GM21717 (cell line): ENCODE measurements at regions not wholly inside any gene's neighbourhood (a gene's known extent, or its start where the extent isn't known, plus 50 kb on each side); places are given as distances from the start of the nearest gene placed in this dataset.

Experiments
- ATAC-seq: cut with Tn5 transposase; IDR thresholded peaks from one replicate; pipeline ENCODE4 v1.9.1; 2021; ENCODE audit warnings: mild to moderate bottlenecking, moderate library complexity; ENCODE audit not compliant: unreplicated experiment

DNA sequence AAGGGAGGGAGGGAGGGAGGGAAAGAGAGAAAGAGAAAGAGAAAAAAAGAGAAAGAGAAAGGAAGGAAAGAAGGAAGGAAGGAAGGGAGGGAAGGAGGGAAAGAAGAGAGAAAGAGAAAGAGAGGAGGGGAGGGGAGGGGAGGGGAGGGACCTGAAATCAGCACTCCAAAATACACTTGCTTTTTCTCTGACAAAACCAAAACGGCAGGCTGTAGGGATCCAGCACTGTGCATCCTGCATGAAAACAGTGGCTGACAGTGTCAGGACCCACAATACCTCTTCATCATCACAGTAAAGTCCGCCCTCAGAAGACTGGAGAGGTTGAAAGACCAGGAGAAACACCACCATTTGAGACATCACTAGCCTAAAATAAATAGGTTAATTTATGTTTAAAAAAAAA is 156.0 kb upstream of the SOD1 start:
- no peak for ATAC-seq

DNA sequence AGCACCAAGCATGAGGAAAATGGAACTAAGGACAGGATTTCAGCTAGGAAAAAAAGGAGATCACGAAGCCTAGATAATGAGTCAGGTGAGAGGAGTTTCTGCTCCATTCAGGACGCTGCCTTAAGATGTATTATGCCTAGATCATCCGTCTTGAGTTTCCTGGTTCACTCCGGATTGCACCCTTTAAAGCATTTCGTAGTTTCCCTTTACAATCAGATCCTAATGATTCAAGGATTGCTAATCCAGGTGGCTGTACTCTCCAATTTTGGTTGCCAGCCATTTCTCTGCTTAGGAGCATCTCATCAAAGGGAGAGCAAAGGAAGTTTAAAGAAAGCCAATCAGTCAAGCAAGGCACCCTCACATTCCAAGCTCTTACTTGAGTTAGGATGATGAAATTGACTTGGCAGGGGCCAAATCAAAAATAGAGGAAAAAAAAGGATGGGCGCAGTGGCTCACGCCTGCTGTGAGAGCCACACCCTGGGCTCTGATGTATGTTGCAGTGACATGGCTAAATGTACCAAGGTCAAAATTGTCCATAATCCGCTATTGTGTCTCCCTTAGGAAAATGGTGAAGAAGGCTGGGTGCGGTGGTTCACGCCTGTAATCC is 156.9 kb upstream of the SOD1 start:
- no peak for ATAC-seq

DNA sequence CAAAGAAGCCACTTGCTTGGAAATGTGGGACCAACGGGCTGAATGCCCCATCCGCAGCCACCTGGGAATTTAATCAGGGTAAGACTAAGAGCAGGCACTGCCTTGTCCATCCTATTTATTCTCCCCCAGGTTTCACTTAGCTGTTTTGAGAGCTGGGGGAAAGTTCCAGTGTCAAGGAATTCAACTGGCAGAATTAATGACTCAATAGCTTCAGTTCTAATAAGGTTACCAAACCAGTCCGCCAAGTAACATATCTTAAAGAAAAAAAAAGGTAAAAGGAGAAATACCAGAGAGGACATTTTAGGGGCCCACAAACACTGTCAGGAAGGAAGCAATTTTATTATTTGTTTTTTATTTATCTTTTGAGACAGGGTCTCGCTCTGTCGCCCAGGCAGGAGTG is 157.6 kb upstream of the SOD1 start:
- ATAC-seq, result no peak

DNA sequence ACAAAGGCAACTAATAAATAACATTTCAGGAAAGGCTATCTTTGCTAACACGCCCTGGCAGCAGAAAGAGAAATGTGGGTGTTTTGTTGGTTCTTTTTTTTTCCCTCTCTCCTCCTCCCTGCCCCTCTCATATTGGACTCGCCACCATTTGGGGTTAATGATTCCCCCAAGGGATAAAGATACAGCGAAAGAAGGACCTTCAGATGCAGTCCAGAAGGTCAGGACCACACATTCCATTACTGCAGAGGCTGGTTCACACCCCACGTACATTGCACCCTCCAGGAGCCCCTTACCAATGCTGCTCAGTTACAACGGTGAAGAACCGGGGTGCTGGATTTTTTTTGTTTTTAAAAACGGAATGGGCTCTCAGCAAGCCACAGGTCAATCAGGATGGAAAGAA is 156.9 kb upstream of the TIAM1 start:
- ATAC-seq, result no peak

DNA sequence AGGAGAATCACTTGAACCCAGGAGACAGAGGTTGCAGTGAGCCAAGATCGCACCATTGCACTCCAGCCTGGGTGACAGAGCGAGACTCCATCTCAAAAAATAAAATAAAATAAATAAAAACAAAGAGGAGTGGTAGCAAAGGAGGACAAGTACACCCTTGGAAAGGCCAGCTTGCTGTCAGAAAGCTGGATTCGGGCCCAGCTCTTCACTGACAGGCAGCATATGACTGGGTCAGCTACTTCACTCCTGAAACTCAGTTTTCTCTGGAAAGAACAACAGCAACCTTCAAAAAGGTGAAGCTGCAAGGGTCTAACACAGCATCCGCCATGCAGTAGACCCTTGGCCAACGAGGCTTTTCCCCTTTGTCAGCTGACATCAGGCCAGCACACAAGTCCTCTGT is 156.0 kb upstream of the TIAM1 start:
- no peak for ATAC-seq

DNA sequence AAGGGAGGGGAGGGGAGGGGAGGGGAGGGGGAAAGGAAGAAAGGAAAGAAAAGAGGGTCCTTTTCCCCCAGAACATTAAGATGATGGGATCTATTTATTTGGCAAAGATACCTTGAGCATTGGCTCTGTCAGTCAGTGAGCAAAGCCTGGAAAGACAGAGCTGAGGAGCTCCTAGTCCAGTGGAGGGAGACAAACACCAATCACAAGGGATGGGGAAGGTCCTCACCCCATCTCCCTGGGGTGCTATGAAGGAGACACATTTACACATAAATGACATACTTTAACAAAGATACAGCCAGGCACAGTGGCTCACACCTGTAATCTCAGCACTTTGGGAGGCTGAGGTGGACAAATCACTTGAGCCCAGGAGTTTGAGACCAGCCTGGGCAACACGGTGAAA is 154.9 kb upstream of the TIAM1 start:
- no peak for ATAC-seq

DNA sequence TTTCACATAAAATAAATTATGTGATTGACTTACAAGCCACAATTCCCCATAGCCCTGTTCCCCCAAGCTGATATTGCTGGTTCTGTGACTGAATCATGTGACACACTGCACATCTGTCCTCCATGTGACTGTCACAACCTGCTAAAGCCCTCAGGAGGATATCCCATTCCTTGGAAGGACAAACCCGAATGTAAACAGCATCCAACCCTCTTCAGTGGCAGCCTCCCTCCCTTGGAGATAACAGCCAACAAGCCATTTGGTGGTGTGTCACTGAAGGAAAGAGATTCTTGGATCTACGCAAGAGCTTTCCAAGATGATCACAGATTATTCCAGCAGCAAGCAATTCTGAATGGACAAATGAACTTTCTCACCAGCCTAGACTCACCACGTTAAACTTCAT is 153.9 kb upstream of the TIAM1 start:
- no peak for ATAC-seq

DNA sequence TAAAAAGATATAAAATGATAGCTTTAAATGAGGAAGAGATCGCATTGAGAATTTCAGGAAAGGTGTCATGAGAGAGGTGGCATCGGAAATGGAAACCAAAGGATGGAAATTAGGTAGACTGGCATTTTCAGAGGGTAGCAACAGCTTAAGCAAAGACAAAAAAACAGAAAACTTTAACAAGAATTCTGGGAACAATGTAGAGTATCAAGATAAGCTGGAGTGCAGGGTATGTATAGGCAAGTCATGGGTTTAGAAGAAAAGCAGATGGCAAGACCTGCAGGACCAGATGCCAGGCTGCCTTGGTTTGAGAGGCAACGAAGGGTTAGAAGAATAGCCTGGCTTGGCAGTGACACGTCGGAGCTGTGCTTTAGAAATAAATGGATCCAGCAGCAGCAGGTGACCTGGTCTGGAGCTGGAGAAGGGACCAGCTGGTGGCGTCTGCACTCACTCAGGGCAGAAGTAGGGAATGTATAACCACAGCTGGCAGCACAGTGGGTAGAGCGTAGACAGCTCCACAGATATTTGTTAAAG is 149.4 kb upstream of the TIAM1 start:
- ATAC-seq, result no peak

DNA sequence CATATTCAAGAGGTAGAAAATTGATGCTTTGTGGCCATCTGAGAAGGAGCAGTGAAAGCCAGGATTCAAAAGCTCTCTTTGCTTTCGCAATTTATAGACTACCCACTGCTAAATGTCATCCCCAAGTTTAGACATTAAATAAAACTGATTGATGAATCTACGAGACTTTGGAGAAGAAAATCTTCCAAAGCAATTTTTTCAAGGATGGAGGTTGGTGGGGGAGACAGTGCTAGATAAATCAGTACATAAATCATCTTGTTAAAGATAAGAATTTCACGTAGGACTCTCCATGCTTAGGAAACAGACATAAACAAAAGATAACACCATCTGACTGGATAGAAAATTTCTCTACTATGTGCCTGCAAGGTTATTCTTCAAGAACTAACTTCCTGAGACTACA is 147.6 kb upstream of the TIAM1 start:
- ATAC-seq, result no peak

DNA sequence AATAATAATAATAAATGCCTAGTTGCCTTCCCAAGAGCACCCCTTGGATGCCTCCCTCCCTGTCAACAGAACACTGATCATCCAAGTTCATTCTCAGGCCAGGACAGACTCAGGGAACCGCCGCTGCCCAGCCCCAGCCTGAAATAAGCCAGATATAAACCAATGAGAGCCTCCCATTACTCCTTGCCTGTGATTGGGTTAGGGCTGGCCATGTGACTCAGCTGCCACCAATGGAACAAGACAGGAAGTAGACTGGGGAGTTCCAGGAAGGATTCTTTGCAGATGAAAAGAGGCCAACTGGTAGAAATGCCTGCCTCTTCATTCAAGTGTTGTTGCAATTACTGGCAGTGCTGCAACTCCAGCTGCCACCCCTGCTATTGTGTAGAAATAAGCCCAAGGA is 146.4 kb upstream of the TIAM1 start:
- ATAC-seq, result no peak

DNA sequence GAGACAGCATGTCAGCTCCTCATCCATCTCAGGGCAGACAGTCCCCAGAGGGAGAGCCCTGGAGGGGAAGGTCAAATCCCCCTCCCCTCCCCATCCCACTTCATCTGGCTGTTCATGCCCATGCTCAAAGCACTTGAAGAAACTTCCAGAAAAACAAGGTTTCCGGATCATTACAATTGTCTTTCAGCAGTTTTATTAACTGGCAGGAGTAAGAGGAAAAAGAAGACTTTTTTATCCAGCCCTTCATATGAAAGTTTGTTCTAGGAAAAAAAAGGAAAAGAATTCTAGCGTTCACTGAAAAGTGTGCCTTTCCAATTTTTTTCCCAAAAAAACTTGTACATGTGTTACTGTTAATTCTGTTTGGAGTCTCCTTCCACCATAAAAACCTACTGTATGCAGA is 145.7 kb upstream of the TIAM1 start:
- no peak for ATAC-seq

DNA sequence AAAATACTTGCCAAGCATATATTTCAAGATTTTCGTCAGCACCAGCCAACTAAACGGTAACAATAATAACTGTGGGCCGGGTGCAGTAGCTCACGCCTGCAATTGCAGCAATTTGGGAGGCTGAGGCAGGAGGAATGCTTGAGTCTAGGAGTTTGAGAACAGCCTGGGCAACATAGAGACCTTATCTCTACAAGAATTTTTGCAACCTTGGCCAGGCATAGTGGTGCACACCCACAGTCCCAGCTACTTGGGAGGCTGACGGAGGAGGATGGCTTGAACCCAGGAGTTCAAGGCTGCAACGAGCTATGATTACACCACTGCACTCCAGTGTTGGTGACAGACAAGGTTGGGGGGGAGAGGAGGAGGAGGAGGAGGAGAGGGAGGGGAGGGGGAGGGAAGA is 145.0 kb upstream of the TIAM1 start:
- ATAC-seq, result no peak

DNA sequence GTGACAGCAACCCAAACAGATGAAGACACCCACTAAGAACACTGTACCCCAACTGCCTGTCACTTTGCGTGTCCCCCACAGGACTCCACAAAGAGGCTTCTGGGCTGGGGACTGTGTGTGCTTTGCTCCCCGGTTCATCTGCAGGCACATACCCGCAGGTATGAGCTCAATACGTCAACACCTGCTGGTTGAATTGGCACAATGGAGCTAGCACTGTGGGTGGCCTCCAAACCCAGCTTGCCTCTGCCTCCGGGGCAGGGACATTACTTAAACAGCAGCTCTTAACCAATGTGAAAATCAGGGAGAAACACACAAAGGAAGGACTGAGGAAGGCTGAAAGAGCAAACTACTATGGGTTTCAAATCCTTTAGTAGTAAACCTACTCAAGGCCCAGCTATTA is 140.2 kb upstream of the TIAM1 start:
- no peak for ATAC-seq

DNA sequence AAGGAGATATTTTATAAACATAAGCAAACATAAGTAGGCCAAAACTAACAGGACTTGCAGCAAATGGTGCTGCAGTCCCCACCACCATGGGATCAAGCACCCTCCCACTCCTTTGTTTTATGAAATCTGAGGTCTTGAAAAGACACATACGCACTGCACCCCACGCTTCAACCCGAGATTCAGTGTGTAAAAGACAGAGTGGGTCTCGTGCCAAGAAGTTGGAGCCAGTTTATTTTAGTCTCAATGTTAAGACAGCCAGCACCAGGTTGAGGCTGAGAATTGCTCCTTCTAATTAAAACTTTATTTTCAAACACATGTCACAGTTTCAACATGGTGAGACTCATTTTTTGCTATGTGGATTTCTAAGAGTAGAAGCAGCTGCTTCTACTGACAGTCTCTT is 139.1 kb upstream of the TIAM1 start:
- no peak for ATAC-seq

DNA sequence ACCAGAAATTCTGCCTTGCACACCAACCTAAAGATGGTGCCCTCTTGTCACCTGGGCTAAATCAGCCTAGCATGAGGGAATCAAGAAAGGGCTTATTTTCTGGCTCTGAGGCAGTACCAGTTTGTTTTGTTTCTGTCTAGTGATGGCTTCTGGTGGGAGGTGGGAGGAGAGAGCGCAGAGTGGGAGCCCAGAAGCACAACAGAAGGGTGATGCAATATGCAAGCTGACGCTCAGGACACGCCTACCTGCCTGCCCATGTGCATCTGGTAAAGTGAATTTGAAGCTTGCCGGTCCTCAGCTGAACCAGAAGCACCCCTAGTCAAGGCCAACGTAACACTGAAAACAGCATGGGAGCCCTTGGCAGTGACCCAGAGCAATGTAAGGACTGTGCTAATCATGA is 138.4 kb upstream of the TIAM1 start:
- no peak for ATAC-seq

DNA sequence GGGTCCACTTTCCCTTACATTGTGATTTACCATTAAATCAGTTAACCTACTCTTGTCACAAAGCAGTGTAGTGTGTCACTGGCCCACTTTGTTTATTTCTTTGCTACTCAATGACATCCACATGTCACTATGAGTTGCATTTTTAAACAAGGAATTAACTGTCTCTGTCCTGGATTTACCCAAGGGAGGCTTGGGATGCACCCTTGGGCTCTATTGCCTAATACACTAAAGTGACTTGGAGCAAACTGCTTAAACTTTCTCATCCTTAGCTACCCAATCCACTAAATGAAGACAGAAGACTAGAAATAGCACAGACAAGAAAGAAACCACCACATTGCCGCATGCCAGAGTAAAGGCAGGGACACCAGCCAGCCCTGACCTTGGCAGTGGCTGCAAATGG is 136.2 kb upstream of the TIAM1 start:
- ATAC-seq, result no peak

DNA sequence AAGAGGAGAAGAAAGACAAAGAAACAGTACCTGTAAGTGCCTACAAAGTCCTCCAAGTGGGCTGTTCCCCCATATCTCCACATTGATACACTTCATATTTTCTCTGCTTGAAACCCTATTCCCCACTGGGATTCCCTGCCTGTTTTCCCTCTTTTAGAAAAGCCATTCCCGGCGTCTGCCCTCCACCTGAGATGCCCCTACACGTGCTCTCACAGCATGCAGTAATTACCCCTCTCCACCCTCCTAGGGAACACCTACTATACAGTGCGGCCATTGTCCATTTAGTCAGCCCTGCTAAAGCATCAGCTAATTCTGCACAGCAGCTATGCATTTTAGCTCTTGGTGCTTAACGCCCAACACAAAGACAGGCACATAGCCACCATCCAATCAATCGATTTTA is 135.7 kb upstream of the TIAM1 start:
- no peak for ATAC-seq

DNA sequence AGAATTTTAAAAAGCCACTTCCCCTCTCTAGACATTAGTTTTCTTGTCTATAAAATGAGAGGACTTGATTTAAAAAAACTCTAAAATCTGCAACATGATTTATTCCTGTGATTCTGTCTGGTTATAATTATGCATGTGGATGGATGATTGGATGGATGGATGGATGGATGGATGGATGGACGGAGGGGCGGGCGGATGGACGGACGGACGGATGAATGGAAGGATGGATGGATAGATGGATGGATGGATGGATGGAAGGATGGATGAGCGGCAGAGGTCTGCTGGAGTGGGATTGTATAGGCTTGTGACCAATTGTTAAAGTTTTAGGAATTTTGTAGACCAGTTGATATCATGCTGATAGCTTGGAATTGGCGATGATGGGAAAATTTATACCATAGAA is 135.2 kb upstream of the TIAM1 start:
- ATAC-seq, result no peak

DNA sequence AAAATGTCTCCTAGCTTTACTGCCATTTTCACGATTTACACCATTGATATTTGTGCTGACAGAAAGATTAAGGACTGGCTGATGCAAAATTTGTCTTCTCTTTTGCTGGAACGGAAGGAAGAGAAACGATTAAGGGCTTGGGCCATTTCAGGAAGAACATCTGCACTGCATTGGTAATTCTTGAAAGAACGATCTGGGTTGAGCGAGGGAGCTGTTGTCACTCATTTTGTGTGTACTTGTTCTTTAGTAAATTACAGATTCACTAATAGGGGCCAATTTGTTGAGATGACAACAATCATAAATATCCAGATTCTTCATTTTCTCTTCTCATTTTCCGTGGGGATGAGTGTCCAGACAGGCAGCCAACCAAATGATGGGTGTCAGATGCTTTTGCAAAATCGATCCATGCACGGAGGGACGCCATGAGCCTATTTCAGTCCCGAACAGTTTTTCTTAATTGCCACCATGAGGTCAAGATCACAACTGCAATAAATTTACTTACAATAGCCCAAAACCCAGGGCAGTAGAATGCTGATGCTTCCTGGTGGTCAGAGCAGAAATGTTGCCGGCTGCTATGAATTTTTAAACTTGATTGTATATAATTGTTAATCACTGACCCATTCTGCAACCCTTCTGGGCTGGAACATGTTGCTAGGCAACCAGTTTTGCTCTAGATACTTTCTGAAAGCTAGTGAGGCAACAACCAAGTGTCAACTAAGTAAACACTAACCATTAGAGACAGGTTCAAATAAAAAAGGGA is 132.4 kb upstream of the TIAM1 start:
- no peak for ATAC-seq

DNA sequence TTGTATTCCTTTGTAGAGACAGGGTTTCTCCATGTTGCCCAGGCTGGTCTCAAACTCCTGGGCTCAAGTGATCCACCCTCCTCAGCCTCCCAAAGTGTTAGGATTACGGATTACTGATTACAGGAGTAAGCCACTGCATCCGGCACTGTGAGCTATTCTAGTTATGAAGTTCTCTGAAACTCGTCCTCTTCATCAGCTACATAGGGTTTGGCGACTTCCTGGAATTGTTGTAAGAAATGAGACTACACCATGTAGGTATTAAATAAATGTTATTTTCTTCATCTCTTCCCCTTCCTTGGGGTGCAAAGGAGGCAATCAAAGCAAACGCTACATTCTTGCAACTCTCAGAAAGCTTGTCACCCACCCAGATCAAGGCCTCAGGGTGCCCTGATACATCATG is 131.2 kb upstream of the TIAM1 start:
- no peak for ATAC-seq

DNA sequence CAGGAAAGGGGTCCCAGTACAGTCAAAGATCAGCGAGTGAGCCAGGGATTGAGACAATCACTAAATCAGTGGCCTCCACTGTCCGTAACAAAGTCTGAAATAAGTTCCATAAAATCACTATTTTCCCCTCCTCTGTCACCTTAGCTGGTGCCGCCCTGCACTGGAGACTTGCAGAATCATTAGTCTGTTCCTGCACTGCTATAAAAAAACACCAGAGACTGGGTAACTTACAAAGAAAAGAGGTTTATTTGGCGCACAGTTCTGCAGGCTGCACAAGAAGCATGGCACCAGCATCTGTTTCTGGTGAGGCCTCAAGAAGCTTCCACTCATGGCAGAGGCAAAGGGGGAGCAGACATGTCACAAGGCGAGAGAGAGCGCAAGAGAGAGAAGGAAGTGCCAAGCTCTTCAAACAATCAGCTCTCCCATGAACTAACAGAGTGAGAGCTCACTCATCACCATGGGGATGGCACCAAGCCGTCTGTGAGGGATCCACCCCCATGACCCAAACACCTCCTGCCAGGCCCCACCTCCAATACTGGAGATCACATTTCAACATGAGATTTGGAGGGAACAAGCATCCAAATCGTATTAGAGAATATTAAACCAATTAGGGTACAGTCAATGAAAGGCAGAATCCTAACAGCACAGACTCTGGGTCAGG is 129.8 kb upstream of the TIAM1 start:
- no peak for ATAC-seq

DNA sequence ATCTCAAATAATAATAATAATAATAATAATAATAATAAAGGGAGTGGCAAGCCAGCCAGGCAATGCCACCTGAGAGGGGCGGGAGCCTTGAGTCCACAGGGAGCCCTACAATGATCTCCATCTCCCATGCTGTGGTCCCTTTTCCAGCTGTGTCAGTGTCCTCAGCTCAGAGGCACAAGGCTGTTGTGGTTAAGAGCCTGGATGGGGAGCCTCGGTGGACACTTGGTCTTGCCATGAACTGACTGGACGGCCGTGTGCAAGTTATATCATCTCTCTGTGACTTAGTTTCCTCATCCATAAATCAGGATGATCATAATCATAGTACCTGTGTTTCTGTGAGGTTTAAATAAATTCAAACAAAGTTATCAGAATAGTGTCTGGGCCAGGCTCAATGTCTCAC is 127.8 kb upstream of the TIAM1 start:
- ATAC-seq, result no peak
